ENCODE measurements at regions not wholly inside any gene's neighbourhood (a gene's known extent, or its start where the extent isn't known, plus 50 kb on each side); places are given as distances from the start of the nearest gene placed in this dataset.

- no peak for TF ChIP-seq SMC3 (IDR thresholded peaks at IDR 0.05; ENCODE audit: low read depth, low read length)
- no peak for TF ChIP-seq TAF1 (IDR thresholded peaks at IDR 0.05; ENCODE audit: borderline replicate concordance, low read depth, low read length)
- no peak for TF ChIP-seq TCF12 (IDR thresholded peaks at IDR 0.05)
These were observed 69.2 kb upstream of the TMC3 start (continued) for GRCh38 chr15:81443040-81443820.

GRCh38 chr15:81442454-81442853 lies 68.4 kb upstream of the TMC3 start:
- H3K9ac ChIP-seq, result no peak overlapping the region
- no peak overlapping the region for H2AFZ ChIP-seq (ENCODE audit: low read depth)
- no peaks in the 10 kb centered on the region for H3K36me3 ChIP-seq (replicated peaks in 1 of 2; ENCODE audit: control insufficient read depth in 1 of 2, insufficient read depth in 2 of 2, low read length in 1 of 2)
- H3K4me3 ChIP-seq (ENCODE audit: low read depth in 2 of 2, low read length in 1 of 2), result no peak overlapping the region
- no peaks in the 10 kb centered on the region for H3K9me2 ChIP-seq
- ChIA-PET CTCF (no interaction called here), POLR2A (no interaction called here)
- H3K27me3 ChIP-seq (ENCODE audit: insufficient read depth), result no peaks in the 10 kb centered on the region
- no peaks in the 10 kb centered on the region for H3K9me3 ChIP-seq
- no peaks in the 10 kb centered on the region for H3K4me1 ChIP-seq (ENCODE audit: control insufficient read depth in 1 of 2, insufficient read depth in 2 of 2, low read depth in 1 of 2, low read length in 1 of 2)
- DNase-seq, result no peak
- H3K27ac ChIP-seq (ENCODE audit: low read depth in 2 of 2, low read length in 1 of 2), result no peak overlapping the region
- H3F3A ChIP-seq (replicated peaks; ENCODE audit: insufficient read depth), result no peaks in the 10 kb centered on the region
- no peak for TF ChIP-seq RXRA (IDR thresholded peaks at IDR 0.05; ENCODE audit: borderline replicate concordance, low read depth)
- no peak for TF ChIP-seq EP300 (IDR thresholded peaks at IDR 0.05; ENCODE audit: borderline replicate concordance in 1 of 2, low read depth in 1 of 2, low read length in 1 of 2)
- TF ChIP-seq SIN3A (IDR thresholded peaks at IDR 0.05; ENCODE audit: borderline replicate concordance, low read depth, low read length), result no peak
- TF ChIP-seq, protein P1, sequence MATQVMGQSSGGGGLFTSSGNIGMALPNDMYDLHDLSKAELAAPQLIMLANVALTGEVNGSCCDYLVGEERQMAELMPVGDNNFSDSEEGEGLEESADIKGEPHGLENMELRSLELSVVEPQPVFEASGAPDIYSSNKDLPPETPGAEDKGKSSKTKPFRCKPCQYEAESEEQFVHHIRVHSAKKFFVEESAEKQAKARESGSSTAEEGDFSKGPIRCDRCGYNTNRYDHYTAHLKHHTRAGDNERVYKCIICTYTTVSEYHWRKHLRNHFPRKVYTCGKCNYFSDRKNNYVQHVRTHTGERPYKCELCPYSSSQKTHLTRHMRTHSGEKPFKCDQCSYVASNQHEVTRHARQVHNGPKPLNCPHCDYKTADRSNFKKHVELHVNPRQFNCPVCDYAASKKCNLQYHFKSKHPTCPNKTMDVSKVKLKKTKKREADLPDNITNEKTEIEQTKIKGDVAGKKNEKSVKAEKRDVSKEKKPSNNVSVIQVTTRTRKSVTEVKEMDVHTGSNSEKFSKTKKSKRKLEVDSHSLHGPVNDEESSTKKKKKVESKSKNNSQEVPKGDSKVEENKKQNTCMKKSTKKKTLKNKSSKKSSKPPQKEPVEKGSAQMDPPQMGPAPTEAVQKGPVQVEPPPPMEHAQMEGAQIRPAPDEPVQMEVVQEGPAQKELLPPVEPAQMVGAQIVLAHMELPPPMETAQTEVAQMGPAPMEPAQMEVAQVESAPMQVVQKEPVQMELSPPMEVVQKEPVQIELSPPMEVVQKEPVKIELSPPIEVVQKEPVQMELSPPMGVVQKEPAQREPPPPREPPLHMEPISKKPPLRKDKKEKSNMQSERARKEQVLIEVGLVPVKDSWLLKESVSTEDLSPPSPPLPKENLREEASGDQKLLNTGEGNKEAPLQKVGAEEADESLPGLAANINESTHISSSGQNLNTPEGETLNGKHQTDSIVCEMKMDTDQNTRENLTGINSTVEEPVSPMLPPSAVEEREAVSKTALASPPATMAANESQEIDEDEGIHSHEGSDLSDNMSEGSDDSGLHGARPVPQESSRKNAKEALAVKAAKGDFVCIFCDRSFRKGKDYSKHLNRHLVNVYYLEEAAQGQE (IDR thresholded peaks at IDR 0.05; ENCODE audit: low read depth, low read length), result no peak
- TF ChIP-seq JUND (IDR thresholded peaks at IDR 0.05), result no peak
- TF ChIP-seq CHD2 (IDR thresholded peaks at IDR 0.05; ENCODE audit: low read length, partially characterized antibody), result no peak
- no peak for TF ChIP-seq USF1 (IDR thresholded peaks at IDR 0.05; ENCODE audit: borderline replicate concordance, low read depth)
- no peak for TF ChIP-seq NRF1 (IDR thresholded peaks at IDR 0.05; ENCODE audit: low read depth, low read length)
- TF ChIP-seq USF2 (IDR thresholded peaks at IDR 0.05; ENCODE audit: borderline replicate concordance, low read depth, low read length), result no peak
- no peak for TF ChIP-seq SMC3 (IDR thresholded peaks at IDR 0.05; ENCODE audit: low read depth, low read length)
- 0% methylated on average over 1 of the region's 1 CpG for WGBS (ENCODE audit: low lambda C conversion rate)
- no peak overlapping the region for H3K4me2 ChIP-seq
- H4K20me1 ChIP-seq (ENCODE audit: insufficient read depth), result no peaks in the 10 kb centered on the region
- H3K79me2 ChIP-seq (ENCODE audit: insufficient read depth), result no peaks in the 10 kb centered on the region
